ENCODE measurements at regions not wholly inside any gene's neighbourhood (a gene's known extent, or its start where the extent isn't known, plus 50 kb on each side); places are given as distances from the start of the nearest gene placed in this dataset.

- TF ChIP-seq TAF1 (conservative IDR thresholded peaks at IDR 0.05) (no peak), RXRA (IDR thresholded peaks at IDR 0.05) (no peak), JUND (IDR thresholded peaks at IDR 0.05) (no peak), SP1 (IDR thresholded peaks at IDR 0.05) (no peak), RAD21 (IDR thresholded peaks at IDR 0.05) (no peak), CTCF (IDR thresholded peaks at IDR 0.05; ENCODE audit: low read depth, low read length, missing input control) (no peak), REST (IDR thresholded peaks at IDR 0.05) (no peak), EGR1 (IDR thresholded peaks at IDR 0.05; ENCODE audit: low read depth in 2 of 2) (no peak), FOXA1 (IDR thresholded peaks at IDR 0.05) (no peak), YY1 (IDR thresholded peaks at IDR 0.05) (no peak), ZBTB33 (IDR thresholded peaks at IDR 0.05) (no peak)
- TF ChIP-seq, protein P1, sequence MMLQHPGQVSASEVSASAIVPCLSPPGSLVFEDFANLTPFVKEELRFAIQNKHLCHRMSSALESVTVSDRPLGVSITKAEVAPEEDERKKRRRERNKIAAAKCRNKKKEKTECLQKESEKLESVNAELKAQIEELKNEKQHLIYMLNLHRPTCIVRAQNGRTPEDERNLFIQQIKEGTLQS (IDR thresholded peaks at IDR 0.05), result no peak
- TF ChIP-seq, protein P2, sequence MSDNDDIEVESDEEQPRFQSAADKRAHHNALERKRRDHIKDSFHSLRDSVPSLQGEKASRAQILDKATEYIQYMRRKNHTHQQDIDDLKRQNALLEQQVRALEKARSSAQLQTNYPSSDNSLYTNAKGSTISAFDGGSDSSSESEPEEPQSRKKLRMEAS (IDR thresholded peaks at IDR 0.05), result no peak
These were observed 92.9 kb upstream of the RNF152 start for GRCh38 chr18:61985681-61986080.
